ENCODE measurements at regions not wholly inside any gene's neighbourhood (a gene's known extent, or its start where the extent isn't known, plus 50 kb on each side); places are given as distances from the start of the nearest gene placed in this dataset.

DNA sequence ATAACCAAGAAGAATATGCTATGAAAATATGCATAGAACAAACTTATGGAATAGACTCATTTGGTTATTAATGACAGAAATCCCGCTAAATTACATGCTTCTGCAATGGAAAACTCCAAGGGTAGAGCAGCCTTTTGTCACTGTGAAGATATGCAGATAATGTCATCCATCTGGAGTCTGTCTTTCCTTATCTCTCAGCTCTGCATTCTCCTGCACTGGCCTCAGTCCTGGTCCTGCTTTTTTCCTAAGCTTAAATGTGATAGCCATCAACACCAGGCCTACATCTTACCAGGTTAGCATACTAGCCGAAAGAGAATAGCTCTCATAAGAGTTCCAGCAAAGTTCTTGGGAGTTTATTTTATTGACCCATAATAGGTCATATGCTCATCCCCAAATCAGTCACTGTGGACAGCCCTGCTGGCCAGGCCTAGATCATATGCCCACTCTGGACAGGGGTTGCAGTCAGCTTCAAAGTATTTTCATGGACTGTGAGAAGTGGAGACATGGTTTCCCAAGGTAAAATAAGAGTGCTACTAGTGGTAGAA is 86.5 kb upstream of the LEF1 start:
- TF ChIP-seq CTCF (CRISPR knock-in tag; IDR thresholded peaks at IDR 0.05), result no peak
- TF ChIP-seq NR2C2 (CRISPR knock-in tag; IDR thresholded peaks at IDR 0.05; ENCODE audit: borderline replicate concordance), result no peak
- TF ChIP-seq ELK4 (CRISPR knock-in tag; IDR thresholded peaks at IDR 0.05; ENCODE audit: borderline replicate concordance), result no peak
- no peak for TF ChIP-seq JUND (CRISPR knock-in tag; IDR thresholded peaks at IDR 0.05)
- TF ChIP-seq RCOR2 (CRISPR knock-in tag; IDR thresholded peaks at IDR 0.05), result no peak
